ENCODE measurements at regions not wholly inside any gene's neighbourhood (a gene's known extent, or its start where the extent isn't known, plus 50 kb on each side); places are given as distances from the start of the nearest gene placed in this dataset.

- TF ChIP-seq CTCF (IDR thresholded peaks at IDR 0.05) (no peak), POLR2AphosphoS5 (IDR thresholded peaks at IDR 0.05) (no peak), POLR2A (IDR thresholded peaks at IDR 0.05) (no peak)
Measured at GRCh38 chr20:22908944-22909343, 126.2 kb upstream of the SSTR4 start.

All from prostate gland (tissue), 2 donors.